ENCODE measurements at regions not wholly inside any gene's neighbourhood (a gene's known extent, or its start where the extent isn't known, plus 50 kb on each side); places are given as distances from the start of the nearest gene placed in this dataset.

GRCh38 chr2:14188446-14188845 lies 444.1 kb upstream of the LRATD1 start:
- in situ Hi-C loops (cut with MboI; ENCODE audit: low sequenced_read_pairs, unreplicated experiment), result no loop called here
- no peak for DNase-seq (ENCODE audit: low spot score)
- TF ChIP-seq CTCF (IDR thresholded peaks at IDR 0.05; ENCODE audit: borderline replicate concordance, control extremely low read depth, extremely low read depth, insufficient read depth, missing control alignments), result no peak

- no peak for TF ChIP-seq CTCF (IDR thresholded peaks at IDR 0.05; ENCODE audit: borderline replicate concordance, control extremely low read depth, extremely low read depth, insufficient read depth, missing control alignments)
- DNase-seq (ENCODE audit: low spot score), result no peak
- in situ Hi-C loops (cut with MboI; ENCODE audit: low sequenced_read_pairs, unreplicated experiment), result no loop called here
Observed at GRCh38 chr2:14189929-14190328, 442.6 kb upstream of the LRATD1 start.

- in situ Hi-C loops (cut with MboI; ENCODE audit: low sequenced_read_pairs, unreplicated experiment), result no loop called here
- no peak for TF ChIP-seq CTCF (IDR thresholded peaks at IDR 0.05; ENCODE audit: borderline replicate concordance, control extremely low read depth, extremely low read depth, insufficient read depth, missing control alignments)
- DNase-seq (ENCODE audit: low spot score), result no peak
Observed at GRCh38 chr2:14194233-14194632, 438.3 kb upstream of the LRATD1 start.

- DNase-seq (ENCODE audit: low spot score), result no peak
- in situ Hi-C loops (cut with MboI; ENCODE audit: low sequenced_read_pairs, unreplicated experiment), result no loop called here
- TF ChIP-seq CTCF (IDR thresholded peaks at IDR 0.05; ENCODE audit: borderline replicate concordance, control extremely low read depth, extremely low read depth, insufficient read depth, missing control alignments), result no peak
Observed at GRCh38 chr2:14197293-14197692, 435.2 kb upstream of the LRATD1 start.

- TF ChIP-seq CTCF (IDR thresholded peaks at IDR 0.05; ENCODE audit: borderline replicate concordance, control extremely low read depth, extremely low read depth, insufficient read depth, missing control alignments), result no peak
- in situ Hi-C loops (cut with MboI; ENCODE audit: low sequenced_read_pairs, unreplicated experiment), result no loop called here
- no peak for DNase-seq (ENCODE audit: low spot score)
Observed at GRCh38 chr2:14199040-14199439, 433.5 kb upstream of the LRATD1 start.

- no peak for DNase-seq (ENCODE audit: low spot score)
- no peak for TF ChIP-seq CTCF (IDR thresholded peaks at IDR 0.05; ENCODE audit: borderline replicate concordance, control extremely low read depth, extremely low read depth, insufficient read depth, missing control alignments)
- in situ Hi-C loops (cut with MboI; ENCODE audit: low sequenced_read_pairs, unreplicated experiment), result no loop called here
Observed at GRCh38 chr2:14219306-14219705, 413.2 kb upstream of the LRATD1 start.

- DNase-seq (ENCODE audit: low spot score), result no peak
- in situ Hi-C loops (cut with MboI; ENCODE audit: low sequenced_read_pairs, unreplicated experiment), result no loop called here
- no peak for TF ChIP-seq CTCF (IDR thresholded peaks at IDR 0.05; ENCODE audit: borderline replicate concordance, control extremely low read depth, extremely low read depth, insufficient read depth, missing control alignments)
Observed at GRCh38 chr2:14220101-14220500, 412.4 kb upstream of the LRATD1 start.
